GM21786 (cell line): ENCODE measurements at regions not wholly inside any gene's neighbourhood (a gene's known extent, or its start where the extent isn't known, plus 50 kb on each side); places are given as distances from the start of the nearest gene placed in this dataset.

Experiments used
- ATAC-seq: cut with Tn5 transposase; IDR thresholded peaks from one replicate; pipeline ENCODE4 v1.9.1; 2021; ENCODE audit not compliant: unreplicated experiment

DNA sequence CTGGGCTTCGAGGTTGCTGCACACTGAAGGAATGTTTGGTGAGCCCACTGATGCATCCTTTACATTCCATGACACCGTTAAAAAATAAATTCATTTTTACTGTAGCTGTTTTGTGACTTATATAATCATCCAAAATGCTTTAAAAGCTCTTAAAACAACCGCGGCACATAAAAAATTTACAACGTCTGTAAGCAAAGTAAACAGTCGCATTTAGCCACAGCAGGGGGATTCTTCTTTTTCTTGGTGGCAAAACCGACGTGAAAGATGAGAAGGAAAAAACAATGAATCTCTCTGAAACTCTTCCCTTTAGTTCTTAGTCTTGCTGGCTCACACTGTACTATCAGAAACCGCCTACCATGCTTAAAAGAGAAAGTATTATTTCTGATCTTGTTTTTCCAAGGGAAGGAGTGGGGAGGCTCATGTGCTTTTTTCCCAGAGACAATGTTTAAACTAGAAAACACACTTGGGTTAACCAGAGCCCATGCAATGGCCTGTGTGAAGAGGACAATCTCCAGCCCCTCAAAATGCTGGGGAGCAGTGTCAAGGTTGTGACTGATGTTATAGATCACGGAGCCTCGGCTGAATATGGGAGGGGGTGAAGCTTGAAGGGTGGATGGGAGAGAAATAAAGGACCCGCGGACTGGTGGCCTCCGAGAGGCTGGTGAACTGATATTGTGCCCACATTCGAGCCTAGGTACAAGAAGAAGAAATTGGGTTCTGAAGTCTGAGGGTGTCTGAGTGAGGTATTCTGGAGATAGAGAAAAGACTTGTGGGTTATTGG is 91.1 kb downstream of the IRF8 start:
- no peak for ATAC-seq

DNA sequence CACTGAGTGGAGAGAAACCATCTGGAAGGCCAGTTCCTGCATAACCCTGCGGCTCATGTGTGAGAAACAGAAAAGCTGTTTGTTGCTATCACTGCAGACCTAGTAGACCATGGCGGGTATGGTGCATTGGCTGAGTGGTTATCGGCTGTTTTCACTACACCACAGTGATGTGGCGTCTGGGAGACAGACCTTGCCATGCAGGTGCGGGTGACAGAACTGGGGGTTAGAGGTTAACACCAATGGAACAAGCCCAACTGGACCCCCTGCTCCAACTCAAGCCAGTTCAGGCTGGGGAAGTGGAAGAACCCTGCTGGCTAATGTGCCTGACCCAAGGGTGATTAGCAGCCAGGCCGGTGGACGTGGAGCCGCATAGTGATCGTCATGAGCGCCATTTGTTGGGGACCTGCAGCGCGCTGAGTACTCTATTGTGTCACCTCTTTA is 91.9 kb downstream of the IRF8 start:
- no peak for ATAC-seq

DNA sequence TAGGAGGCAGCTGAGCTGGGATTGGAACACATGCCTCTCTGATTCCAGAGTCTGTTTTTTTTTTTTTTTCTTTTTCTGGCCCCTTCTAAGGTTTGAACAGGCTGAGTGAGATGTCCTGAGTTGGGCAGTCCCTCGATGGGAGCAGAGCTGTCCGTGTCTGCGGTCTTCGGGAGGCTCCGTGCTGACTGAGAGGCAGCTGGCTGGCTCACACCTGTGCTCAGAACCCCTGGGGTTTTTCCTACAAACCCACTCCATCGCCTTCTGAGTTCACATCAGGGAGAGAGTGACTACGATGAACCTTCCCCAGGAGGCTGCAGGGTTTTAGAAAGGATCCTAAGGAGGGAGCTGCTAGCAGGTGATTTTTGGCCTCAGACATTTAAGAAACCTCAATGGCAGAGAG is 92.5 kb downstream of the IRF8 start:
- ATAC-seq = no peak

DNA sequence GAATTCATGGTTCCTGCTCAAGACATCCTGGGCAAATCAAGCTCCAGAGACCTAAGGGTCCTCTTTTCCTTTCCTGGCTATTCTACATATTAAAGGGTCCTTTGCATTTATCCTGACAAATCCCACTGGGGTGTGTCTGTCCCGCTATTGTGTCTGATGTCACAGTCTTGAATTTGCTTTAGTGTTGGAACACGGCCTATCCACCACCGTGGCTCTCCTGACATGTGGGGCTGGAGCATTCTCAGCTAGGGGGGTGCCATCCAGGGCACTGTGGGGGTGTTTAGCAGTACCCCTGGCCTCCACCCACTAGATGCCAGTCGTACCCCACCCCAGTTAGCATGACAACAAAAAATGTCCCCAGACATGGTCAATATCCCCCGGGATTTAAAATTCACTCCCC is 92.9 kb downstream of the IRF8 start:
- no peak for ATAC-seq

DNA sequence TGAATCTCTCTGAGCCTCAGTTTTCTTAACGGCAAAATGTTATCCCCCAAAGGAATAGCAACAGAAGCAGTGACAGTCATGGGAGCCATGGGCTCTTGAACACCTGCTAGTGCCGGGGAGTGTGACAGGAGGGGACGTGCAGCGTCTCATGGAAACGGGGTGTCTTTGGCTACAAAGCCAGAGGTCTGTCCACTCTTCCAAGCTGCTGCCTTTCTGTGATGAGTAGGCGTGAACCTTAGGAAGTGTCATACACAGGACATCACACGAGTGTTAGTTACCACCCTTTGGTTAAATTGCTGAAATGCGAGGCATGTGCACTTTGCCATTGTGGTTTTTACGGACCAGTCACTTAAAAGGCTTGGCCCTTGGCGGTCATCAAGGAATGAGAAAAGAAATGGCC is 93.4 kb downstream of the IRF8 start:
- ATAC-seq = no peak

DNA sequence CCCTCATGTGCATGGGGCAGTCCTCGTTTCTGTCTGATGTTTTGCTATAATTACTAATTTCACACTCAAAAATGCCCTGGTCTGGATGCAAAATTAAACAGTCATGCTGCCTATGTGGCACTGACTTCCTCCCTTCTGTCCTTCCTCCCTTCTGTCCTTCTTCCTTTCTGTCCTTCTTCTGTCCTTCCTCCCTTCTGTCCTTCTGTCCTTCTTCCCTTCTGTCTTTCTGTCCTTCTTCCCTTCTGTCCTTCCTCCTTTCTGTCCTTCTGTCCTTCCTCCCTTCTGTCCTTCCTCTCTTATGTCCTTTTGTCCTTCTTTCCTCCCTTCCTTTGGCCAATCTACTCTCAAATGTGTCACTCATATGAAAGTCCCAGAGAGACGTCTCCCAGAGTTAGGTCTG is 93.8 kb downstream of the IRF8 start:
- ATAC-seq = no peak

DNA sequence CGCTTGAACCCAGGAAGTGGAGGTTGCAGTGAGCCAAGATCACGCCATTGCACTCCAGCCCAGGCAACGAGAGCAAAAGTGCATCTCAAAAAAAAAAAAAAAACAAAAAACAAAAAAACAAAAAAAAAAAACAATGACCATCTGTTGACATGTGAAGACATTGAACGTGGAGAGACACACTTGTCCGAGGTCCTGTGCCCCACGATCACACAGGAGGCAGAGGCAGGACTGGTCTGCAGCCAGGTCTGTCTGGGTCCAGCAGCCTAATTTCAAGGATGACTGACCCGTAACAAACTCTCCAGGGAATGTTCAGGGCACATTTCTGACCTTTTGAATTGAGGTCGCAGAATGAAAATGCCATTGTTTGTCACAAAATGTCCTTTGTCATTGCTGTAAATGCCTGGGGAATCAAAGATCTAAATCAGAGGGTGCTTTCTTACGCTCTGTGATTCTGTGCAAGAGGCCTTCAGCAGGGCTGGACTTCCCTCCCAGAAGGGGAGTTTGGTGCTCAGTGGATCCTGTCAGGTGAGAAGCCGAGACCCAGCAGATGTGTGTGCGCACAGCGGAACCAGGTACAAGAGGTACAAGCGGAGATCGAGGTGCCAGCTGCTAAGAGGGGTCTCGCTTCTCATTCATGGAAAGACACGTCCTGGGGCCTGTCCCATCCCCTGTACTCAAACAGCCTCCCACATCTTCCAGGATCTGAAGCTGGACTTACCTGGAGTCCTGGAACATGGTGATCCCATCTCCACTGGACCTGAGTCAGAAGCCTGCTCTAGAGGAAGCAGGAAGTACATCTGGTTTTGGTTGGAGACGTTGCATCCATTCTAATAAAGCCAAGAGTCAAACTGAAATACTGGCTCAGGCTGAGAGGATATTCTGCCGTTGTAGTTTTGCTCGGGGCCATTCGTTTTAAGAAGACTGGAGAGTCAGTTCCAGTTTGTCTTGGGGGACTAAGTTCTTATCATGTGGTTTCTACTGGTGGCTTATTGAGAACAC is 95.8 kb downstream of the IRF8 start:
- no peak for ATAC-seq

DNA sequence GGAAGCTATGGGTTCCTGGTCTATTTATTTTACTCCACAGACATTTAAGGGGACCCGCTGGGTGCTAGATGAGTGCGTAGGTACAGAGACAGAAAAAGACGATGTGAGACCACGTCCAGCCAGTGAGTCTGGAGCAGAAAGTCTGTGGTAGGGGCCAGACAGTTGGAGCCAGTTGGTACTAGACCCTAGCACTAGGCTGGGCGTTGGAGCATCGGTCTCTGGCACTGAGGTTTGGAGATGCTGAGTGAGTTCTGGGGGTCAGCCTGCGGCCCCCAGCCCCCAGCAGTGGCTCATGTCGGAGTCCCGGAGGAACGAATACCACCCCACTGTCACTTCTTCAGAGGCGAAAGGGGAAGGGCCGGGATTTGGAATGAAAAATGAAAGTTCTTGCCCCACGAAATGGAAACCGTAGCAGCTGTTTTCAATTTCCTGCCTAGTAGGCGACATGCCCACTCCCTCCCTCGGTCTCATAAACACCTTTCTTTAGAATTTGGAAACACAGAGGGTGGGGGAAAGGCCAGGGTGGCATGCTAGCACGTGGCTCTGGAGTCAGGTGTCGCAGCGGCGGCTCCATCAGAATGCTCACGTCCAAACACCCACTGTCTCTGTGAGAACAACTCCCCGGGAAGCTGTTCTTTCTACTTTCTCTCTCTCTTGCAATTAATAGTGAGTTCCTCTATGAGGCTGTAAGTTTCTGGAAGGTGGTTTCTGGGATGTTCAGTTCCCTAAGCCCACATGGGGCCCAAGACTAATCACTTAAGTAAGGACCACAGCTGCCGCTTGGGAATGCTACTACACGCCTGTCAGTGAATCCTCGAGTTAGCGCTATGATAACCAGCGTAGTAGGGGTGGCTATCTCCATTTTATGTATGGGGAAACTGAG is 96.8 kb downstream of the IRF8 start:
- ATAC-seq = no peak

DNA sequence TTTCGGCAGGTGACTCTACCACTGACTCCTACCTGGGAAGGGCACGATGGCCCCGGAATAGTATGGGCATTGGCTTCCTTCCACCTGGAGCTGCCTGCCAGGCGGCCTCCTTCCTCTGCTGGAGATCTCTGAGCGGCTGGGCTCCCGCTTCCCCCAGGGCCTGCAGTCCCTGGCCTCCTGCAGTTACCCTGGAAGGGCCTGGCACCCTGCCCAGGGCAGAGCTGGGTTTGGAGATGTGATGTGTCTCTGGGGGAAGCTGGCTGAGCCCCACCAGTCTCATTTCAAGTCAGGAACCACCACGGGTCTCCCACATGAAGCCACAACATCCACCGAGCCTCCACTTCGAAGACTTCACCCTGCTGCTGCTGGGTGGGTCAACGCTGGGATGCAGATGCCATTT is 97.9 kb downstream of the IRF8 start:
- ATAC-seq = no peak

DNA sequence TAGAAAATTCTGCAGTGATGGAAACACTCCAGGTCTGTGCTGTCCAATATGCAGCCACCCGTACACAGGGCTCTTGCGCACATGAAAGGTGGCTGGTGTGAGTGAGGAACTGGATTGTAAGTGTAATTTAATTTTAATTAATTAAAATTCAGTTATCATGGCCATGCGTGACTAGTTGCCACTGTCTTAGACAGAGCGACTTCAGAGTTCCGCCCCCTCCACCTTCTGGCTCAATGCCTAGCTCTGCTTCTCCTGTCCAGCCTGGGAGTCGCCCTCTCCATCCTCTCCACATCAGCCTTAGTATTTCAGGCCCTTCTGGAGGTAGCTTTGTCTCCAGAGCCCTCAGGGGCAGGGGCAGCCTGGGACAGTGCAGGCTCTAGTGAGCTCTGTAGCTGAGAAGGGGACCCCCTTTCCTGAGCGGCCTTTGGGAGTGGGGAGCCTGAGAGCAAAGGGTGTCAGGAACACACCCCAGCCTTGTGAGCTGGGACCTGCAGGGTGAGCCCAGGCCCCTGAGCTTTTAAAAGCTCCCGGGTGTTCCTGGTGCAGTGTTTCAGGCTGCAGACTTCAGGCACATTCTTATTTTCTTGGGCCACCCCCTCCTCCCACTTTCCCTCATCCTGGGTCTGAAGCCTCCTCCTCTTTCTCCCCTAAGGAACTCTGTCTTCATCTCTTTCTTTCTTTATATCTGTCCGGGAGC is 99.4 kb downstream of the IRF8 start:
- no peak for ATAC-seq

DNA sequence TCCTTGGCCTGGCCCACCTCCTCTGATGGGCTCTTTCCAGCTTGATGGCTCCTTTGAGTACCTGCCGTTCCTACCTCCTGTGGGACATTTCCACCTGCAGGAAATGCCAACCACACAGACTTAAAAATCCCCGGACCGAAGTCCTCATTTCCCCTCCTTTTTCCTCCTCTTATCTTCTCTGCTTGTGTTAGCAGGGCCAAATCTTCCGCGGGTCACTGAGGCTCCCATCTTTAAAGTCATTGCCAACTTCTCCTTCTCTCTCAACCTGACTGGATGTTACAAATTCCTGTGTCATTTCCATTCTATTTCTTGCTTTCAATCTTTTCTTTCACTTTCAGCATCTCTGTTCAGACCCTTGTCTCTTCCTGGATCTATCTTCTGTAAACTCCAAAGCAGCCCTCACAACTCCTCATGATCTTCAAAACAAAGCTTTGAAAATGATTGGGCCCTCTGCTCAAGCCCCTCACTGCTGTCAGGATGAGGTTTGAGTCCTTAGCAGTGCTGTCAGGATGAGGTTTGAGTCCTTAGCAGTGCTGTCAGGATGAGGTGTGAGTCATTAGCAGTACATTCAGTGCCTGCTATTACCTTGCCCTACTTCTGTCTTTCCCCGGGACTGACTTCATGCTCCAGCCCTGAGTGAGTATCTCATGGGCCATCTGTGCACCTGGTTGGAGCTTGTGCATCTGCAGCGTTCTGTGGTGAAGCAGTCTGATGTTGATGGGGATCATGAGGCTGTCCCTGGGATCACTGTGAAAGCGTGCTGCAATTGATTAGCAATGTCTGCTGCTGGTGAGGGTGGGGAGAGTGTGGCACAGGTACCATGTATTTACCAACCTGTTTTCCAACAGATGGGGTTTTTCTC is 100.1 kb downstream of the IRF8 start:
- ATAC-seq = no peak

DNA sequence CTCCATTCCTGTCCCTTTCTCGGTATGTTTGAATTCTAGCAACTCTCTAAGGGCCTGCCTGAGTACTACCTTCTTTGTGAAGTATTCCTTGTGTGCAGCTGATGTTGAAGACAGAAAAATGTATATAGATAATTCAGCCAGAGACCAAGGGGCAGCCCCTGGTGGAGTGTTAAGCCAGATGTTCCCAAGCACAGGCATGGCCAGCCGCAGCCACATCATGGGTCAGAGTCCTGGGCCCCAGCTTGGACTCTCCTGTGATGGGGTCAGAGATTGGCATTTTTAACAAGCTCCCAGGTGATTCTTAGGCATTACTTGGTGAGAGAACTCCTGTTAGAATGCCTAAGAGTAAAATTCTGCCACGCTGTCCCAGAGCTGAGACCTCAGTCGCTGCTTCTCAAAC is 100.8 kb downstream of the IRF8 start:
- ATAC-seq = no peak

DNA sequence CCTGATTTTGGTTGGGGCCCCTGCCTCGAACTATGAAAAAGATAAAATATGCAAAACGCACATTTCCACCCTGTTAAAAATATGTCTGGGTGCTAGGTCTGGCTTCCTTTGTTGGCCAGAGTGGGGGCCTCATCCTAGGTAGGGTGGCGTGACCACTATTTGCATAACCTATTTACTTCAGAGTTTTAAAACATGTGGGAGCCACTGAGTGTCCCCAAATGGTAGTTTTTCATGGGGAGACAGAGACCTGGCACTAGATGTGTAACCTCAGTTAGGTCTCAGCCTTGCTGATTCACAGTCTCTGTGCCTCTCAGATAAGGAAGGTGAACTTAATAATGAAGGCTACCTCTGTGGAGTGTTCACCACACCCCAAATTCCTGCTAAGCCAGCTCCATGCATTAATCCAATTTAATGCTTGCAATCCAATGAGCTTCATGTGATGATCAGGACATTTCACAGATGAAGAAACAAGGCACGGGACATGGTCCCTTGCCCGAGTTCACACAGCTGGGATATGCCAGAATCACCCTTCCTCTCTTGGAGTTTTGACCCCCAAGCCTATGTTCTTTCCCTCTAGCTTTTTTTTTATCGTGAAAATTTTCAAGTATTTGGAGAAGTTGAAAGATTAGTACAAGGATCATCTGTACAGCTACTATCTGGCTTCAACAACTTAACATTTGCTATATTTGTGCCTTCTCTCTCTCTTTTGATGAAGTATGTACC is 103.4 kb downstream of the IRF8 start:
- peak; percentile 64 for ATAC-seq

DNA sequence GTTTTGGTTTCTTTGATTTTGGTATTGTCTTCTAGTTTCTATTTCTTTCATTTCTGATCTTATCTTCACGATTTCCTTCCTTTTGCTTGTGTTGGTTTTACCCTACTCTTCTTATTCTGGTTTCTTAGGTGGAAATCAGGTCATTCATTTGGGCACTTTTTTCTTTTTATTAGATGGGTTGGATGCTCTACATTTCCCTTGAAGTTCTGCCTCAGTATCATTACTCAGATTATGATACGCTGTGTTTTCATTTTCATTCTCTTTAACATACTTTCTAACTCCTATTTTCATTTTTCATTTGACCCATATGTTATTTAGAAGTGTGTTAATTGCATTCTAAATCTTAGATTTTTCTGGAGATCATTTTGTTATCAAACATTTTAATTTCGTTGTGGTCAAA is 108.6 kb downstream of the IRF8 start:
- ATAC-seq = no peak

DNA sequence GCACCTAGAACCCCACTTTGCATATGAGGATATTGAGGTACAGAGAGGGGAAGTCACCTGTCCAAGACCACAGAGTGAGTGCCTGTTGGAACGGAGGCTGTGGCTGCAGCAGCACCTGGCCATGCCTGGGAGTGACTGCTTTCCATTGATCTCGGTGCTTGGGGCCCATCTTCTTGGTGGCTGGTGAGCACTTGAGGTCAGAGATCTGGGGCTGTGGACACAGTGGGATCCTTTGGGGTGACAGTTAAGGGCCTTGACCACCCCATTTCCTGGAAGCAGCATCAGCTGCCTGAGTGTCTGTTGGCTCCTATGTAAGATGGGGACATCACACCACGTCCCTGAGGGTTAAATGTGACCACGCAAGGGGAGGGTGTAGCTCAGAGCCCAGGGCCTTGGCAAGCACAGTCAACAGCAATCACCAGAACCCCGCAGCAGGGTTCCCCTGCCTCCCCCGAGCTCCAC is 111.7 kb downstream of the IRF8 start:
- ATAC-seq = no peak

DNA sequence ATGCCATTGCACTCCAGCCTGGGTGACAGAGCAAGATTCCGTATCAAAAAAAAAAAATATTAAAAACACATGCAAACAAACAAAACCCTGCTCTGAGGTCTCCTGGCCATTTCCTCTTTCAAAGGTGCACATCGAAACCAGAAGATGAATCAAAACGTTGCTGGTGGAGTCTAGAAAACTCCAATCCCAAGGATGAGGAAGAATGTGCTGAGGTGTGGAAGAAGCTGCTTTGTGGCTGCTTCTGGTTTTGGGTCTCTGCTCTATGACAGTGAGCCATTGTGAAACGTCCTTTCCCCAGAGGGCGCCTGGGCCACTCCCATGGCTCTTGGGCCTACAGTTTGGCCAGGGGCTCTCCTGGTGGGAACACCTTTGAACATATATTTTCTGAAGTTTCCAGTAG is 112.6 kb downstream of the IRF8 start:
- ATAC-seq = no peak

DNA sequence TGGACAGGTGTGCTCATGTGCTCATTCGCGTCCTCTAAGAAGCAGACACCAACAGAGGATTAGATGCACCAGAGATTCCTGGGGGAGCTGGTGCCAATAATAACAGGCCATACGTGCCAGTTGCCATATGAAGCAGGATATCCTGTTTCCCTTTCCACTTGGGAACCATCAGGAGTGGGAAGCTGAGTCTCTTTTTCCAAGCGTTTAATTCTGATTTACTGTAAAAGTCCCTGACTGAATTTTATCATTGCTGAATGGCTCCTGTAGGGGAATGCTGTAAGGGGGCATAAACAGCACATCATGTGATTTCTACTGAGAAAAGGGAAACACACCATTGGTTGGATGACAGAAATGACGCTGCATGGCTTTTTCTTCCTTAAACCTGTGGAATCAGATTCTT is 113.3 kb downstream of the IRF8 start:
- no peak for ATAC-seq

DNA sequence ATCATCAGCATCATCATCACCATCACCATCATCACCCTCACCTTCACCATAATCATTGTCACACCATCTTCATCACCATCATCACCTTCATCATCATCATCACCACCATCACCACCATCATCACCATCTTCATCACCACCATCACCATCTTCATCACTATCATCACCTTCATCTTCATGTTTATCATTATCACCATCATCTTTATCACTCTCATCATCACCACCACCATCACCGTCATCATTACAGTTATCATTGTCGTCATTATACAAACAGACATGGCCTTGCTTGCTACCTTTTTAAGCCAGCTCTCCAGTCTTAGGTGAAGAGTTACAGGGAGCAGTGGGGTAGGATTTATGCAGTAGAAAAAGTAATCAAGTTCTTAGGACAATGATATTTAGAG is 114.9 kb downstream of the IRF8 start:
- ATAC-seq = no peak

DNA sequence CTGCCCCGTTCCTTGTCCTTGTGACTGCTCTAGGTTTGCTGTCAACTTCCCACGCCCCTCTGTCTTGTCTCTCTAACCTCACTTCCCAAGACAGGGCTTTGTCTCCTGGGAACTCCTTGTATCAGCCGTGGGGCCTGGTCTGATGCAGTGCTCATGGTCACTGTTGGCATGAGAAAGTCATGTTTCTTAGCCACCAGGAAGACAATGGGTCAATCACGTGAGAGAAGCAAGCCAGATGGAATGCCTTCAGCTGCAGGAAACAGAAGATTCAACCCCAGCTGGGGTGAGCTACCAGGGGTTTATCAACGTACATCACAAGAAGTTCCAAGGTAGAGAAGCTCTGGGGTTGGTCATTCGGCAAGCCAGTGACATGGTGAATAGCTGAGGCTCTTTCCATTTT is 116.6 kb downstream of the IRF8 start:
- no peak for ATAC-seq
